ENCODE measurements at regions not wholly inside any gene's neighbourhood (a gene's known extent, or its start where the extent isn't known, plus 50 kb on each side); places are given as distances from the start of the nearest gene placed in this dataset.

DNA sequence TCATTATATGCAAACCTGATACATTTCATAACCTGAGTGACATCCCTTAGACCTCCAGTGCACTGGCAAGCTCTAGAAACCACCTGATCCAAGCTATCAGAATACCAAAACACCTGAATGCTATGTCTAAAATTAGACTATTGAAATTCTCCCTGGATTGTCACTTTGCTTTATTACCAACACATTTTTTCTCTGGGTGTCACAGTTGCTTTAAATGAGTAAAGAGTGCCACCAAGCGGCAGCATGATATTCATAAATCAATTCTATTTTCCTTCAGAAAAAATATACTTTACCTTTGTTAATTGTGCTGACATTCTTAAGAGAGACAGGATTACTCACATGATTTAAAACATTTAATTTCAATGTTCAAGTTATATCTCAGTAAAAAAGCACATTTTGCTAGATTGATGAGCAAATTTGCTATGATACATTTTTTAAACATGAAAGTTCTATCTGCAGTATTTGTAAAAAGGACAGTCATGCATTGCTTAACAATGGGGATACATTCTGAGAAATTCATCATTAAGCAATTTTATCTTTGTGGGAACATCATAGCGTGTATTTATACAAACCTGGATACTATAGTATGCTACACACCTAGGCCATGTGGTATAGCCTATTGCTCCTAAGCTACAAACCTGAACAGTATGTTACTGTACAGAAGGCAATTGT, 338.4 kb upstream of the SLC39A10 start:
- TF ChIP-seq, protein P1, sequence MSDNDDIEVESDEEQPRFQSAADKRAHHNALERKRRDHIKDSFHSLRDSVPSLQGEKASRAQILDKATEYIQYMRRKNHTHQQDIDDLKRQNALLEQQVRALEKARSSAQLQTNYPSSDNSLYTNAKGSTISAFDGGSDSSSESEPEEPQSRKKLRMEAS (IDR thresholded peaks at IDR 0.05): no peak
- no peak for TF ChIP-seq EP300 (IDR thresholded peaks at IDR 0.05; ENCODE audit: borderline replicate concordance)
- peak; percentile 84 for TF ChIP-seq RAD21 (IDR thresholded peaks at IDR 0.05; ENCODE audit: low read depth)
- TF ChIP-seq, protein P2, sequence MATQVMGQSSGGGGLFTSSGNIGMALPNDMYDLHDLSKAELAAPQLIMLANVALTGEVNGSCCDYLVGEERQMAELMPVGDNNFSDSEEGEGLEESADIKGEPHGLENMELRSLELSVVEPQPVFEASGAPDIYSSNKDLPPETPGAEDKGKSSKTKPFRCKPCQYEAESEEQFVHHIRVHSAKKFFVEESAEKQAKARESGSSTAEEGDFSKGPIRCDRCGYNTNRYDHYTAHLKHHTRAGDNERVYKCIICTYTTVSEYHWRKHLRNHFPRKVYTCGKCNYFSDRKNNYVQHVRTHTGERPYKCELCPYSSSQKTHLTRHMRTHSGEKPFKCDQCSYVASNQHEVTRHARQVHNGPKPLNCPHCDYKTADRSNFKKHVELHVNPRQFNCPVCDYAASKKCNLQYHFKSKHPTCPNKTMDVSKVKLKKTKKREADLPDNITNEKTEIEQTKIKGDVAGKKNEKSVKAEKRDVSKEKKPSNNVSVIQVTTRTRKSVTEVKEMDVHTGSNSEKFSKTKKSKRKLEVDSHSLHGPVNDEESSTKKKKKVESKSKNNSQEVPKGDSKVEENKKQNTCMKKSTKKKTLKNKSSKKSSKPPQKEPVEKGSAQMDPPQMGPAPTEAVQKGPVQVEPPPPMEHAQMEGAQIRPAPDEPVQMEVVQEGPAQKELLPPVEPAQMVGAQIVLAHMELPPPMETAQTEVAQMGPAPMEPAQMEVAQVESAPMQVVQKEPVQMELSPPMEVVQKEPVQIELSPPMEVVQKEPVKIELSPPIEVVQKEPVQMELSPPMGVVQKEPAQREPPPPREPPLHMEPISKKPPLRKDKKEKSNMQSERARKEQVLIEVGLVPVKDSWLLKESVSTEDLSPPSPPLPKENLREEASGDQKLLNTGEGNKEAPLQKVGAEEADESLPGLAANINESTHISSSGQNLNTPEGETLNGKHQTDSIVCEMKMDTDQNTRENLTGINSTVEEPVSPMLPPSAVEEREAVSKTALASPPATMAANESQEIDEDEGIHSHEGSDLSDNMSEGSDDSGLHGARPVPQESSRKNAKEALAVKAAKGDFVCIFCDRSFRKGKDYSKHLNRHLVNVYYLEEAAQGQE (IDR thresholded peaks at IDR 0.05; ENCODE audit: low read depth): no peak
- TF ChIP-seq TAF1 (IDR thresholded peaks at IDR 0.05; ENCODE audit: low read depth): no peak
- no peak for TF ChIP-seq TEAD4 (IDR thresholded peaks at IDR 0.05)
- TF ChIP-seq EGR1 (IDR thresholded peaks at IDR 0.05): no peak
- TF ChIP-seq CEBPB (IDR thresholded peaks at IDR 0.05): no peak
